ENCODE measurements at regions not wholly inside any gene's neighbourhood (a gene's known extent, or its start where the extent isn't known, plus 50 kb on each side); places are given as distances from the start of the nearest gene placed in this dataset.

GRCh38 chr10:61846370-61847031 is 55.0 kb upstream of the ARID5B start:
- H3F3A ChIP-seq (ENCODE audit: low read depth), result no peaks in the 10 kb centered on the region
- H3K4me1 Mint-ChIP-seq, result peaks cover 11% of the 10 kb centered on the region
- H3K4me2 ChIP-seq, result no peak overlapping the region
- peaks cover 3% of the 10 kb centered on the region for H3K27me3 Mint-ChIP-seq (ENCODE audit: insufficient read depth, low read depth)
- no peaks in the 10 kb centered on the region for H3K27me3 ChIP-seq
- no peak overlapping the region for H3K4me3 Mint-ChIP-seq
- H3K9ac ChIP-seq, result no peak overlapping the region
- H3K9me3 Mint-ChIP-seq, result no peaks in the 10 kb centered on the region
- H4K20me1 ChIP-seq (ENCODE audit: low read depth), result no peaks in the 10 kb centered on the region
- H3K36me3 Mint-ChIP-seq, result no peaks in the 10 kb centered on the region
- no peak overlapping the region for H3K4me3 ChIP-seq
- no peaks in the 10 kb centered on the region for H3K79me2 ChIP-seq (ENCODE audit: low read depth)
- H3K9me3 ChIP-seq (ENCODE audit: low read depth), result no peaks in the 10 kb centered on the region
- peaks cover 5% of the 10 kb centered on the region for H3K4me1 ChIP-seq
- no peak overlapping the region for H3K27ac ChIP-seq
- H3K36me3 ChIP-seq, result no peaks in the 10 kb centered on the region
- DNase-seq (ENCODE audit: low spot score), result no peak
- H2AFZ ChIP-seq (replicated peaks), result no peak overlapping the region
- H3K27ac Mint-ChIP-seq, result no peak overlapping the region
- no peak for TF ChIP-seq EZH2 (IDR thresholded peaks at IDR 0.05)
- no peak for TF ChIP-seq EZH2phosphoT487 (IDR thresholded peaks at IDR 0.05)
- TF ChIP-seq CTCF (IDR thresholded peaks at IDR 0.05), result no peak

DNA sequence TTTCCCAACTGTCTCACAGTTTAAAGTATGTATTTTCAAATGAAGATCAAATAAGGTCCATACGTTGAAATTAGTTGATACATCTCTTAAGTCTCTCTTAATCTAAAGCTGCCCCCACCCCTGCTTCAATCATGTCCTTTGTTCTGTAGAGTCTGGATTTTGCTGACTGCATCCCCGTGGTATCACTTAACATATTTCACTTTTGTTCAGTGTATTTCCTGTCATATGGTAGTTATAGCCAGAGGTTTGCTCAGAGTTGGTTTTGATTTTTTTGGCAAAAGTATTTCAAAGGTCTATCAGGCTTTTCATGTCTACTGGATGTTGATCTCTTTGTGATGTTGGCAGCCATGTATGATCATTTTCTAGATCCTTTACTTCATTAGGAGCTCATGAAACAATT is 54.4 kb upstream of the ARID5B start:
- no peak overlapping the region for H2AFZ ChIP-seq (replicated peaks)

GRCh38 chr10:61847640-61848039 is 53.9 kb upstream of the ARID5B start:
- peaks cover 11% of the 10 kb centered on the region for H3K4me1 Mint-ChIP-seq
- no peak overlapping the region for H3K4me2 ChIP-seq
- H3K79me2 ChIP-seq (ENCODE audit: low read depth), result no peaks in the 10 kb centered on the region

More for the DNA sequence above, 54.4 kb upstream of the ARID5B start:
- Histone ChIP-seq H3K27ac (no peak overlapping the region), H3K27me3 (no peaks in the 10 kb centered on the region), H3K9ac (no peak overlapping the region), H3K9me3 (ENCODE audit: low read depth) (no peaks in the 10 kb centered on the region), H3F3A (ENCODE audit: low read depth) (no peaks in the 10 kb centered on the region), H3K4me1 (peaks cover 5% of the 10 kb centered on the region), H4K20me1 (ENCODE audit: low read depth) (no peaks in the 10 kb centered on the region), H3K36me3 (no peaks in the 10 kb centered on the region), H3K4me3 (no peak overlapping the region), H3K4me2 (no peak overlapping the region), H3K79me2 (ENCODE audit: low read depth) (no peaks in the 10 kb centered on the region)
- H3K4me3 Mint-ChIP-seq, result no peak overlapping the region
- peaks cover 11% of the 10 kb centered on the region for H3K4me1 Mint-ChIP-seq
- no peaks in the 10 kb centered on the region for H3K36me3 Mint-ChIP-seq
- H3K27me3 Mint-ChIP-seq (ENCODE audit: insufficient read depth, low read depth), result peaks cover 3% of the 10 kb centered on the region
- H3K27ac Mint-ChIP-seq, result no peak overlapping the region
- no peak for DNase-seq (ENCODE audit: low spot score)
- no peak for TF ChIP-seq EZH2phosphoT487 (IDR thresholded peaks at IDR 0.05)
- no peak for TF ChIP-seq EZH2 (IDR thresholded peaks at IDR 0.05)
- no peak for TF ChIP-seq CTCF (IDR thresholded peaks at IDR 0.05)
- no peaks in the 10 kb centered on the region for H3K9me3 Mint-ChIP-seq

More at GRCh38 chr10:61847640-61848039, 53.9 kb upstream of the ARID5B start:
- no peaks in the 10 kb centered on the region for H3K9me3 ChIP-seq (ENCODE audit: low read depth)
- Mint-ChIP-seq H3K36me3 (no peaks in the 10 kb centered on the region), H3K27ac (no peak overlapping the region), H3K27me3 (ENCODE audit: insufficient read depth, low read depth) (peaks cover 3% of the 10 kb centered on the region), H3K9me3 (no peaks in the 10 kb centered on the region), H3K4me3 (no peak overlapping the region)
- no peak overlapping the region for H3K27ac ChIP-seq
- no peak overlapping the region for H2AFZ ChIP-seq (replicated peaks)
- no peaks in the 10 kb centered on the region for H3K36me3 ChIP-seq
- no peak overlapping the region for H3K9ac ChIP-seq
- DNase-seq (ENCODE audit: low spot score), result no peak
- TF ChIP-seq EZH2phosphoT487 (IDR thresholded peaks at IDR 0.05) (no peak), EZH2 (IDR thresholded peaks at IDR 0.05) (no peak), CTCF (IDR thresholded peaks at IDR 0.05) (no peak)
- H3K27me3 ChIP-seq, result no peaks in the 10 kb centered on the region
- H3F3A ChIP-seq (ENCODE audit: low read depth), result no peaks in the 10 kb centered on the region
- peaks cover 5% of the 10 kb centered on the region for H3K4me1 ChIP-seq
- H4K20me1 ChIP-seq (ENCODE audit: low read depth), result no peaks in the 10 kb centered on the region
- no peak overlapping the region for H3K4me3 ChIP-seq

Data from neural progenitor cell (in vitro differentiated cells).